ENCODE measurements at regions not wholly inside any gene's neighbourhood (a gene's known extent, or its start where the extent isn't known, plus 50 kb on each side); places are given as distances from the start of the nearest gene placed in this dataset.

- TF ChIP-seq CTCF (IDR thresholded peaks at IDR 0.05), result no peak
- H3K4me1 ChIP-seq, result no peaks in the 10 kb centered on the region
- H3K9me3 ChIP-seq, result no peaks in the 10 kb centered on the region
- H3K27ac ChIP-seq, result no peak overlapping the region
- H3K36me3 ChIP-seq, result no peaks in the 10 kb centered on the region
- H3K4me3 ChIP-seq, result no peak overlapping the region
- no peaks in the 10 kb centered on the region for H3K27me3 ChIP-seq
- DNase-seq (ENCODE audit: low spot score), result no peak
These were observed 1263.7 kb downstream of the BRD1 start for GRCh38 chr22:48563966-48564330.

GRCh38 chr22:48563118-48563965 is 1264.3 kb downstream of the BRD1 start:
- Histone ChIP-seq H3K4me3 (no peak overlapping the region), H3K27me3 (no peaks in the 10 kb centered on the region), H3K27ac (no peak overlapping the region), H3K9me3 (no peaks in the 10 kb centered on the region), H3K4me1 (no peaks in the 10 kb centered on the region), H3K36me3 (no peaks in the 10 kb centered on the region)
- DNase-seq (ENCODE audit: low spot score), result no peak
- TF ChIP-seq CTCF (IDR thresholded peaks at IDR 0.05), result no peak

GRCh38 chr22:48561676-48562075 is 1266.0 kb downstream of the BRD1 start:
- Histone ChIP-seq H3K27me3 (no peaks in the 10 kb centered on the region), H3K4me1 (no peaks in the 10 kb centered on the region), H3K36me3 (no peaks in the 10 kb centered on the region), H3K9me3 (no peaks in the 10 kb centered on the region), H3K27ac (no peak overlapping the region), H3K4me3 (no peak overlapping the region)
- no peak for TF ChIP-seq CTCF (IDR thresholded peaks at IDR 0.05)
- no peak for DNase-seq (ENCODE audit: low spot score)

- Histone ChIP-seq H3K36me3 (no peaks in the 10 kb centered on the region), H3K27me3 (no peaks in the 10 kb centered on the region)
- DNase-seq (ENCODE audit: low spot score), result no peak
These were observed 1266.8 kb downstream of the BRD1 start for GRCh38 chr22:48560836-48561235.

GRCh38 chr22:48560389-48560751 is 1267.3 kb downstream of the BRD1 start:
- no peak for DNase-seq (ENCODE audit: low spot score)
- Histone ChIP-seq H3K4me1 (no peaks in the 10 kb centered on the region), H3K36me3 (no peaks in the 10 kb centered on the region), H3K4me3 (no peak overlapping the region), H3K27ac (no peak overlapping the region), H3K9me3 (no peaks in the 10 kb centered on the region), H3K27me3 (no peaks in the 10 kb centered on the region)
- TF ChIP-seq CTCF (IDR thresholded peaks at IDR 0.05), result no peak

More at GRCh38 chr22:48560836-48561235, 1266.8 kb downstream of the BRD1 start:
- no peaks in the 10 kb centered on the region for H3K9me3 ChIP-seq
- H3K4me1 ChIP-seq, result no peaks in the 10 kb centered on the region
- H3K27ac ChIP-seq, result no peak overlapping the region
- no peak overlapping the region for H3K4me3 ChIP-seq
- no peak for TF ChIP-seq CTCF (IDR thresholded peaks at IDR 0.05)

Measured in right atrium auricular region (tissue), 2 donors.